Stimulated activated CD8-positive, alpha-beta memory T cell treated with anti-CD3 and anti-CD28 coated beads, Interleukin-7, amount 100 ng/mL, for 48 hours (primary cell): ENCODE measurements at regions not wholly inside any gene's neighbourhood (a gene's known extent, or its start where the extent isn't known, plus 50 kb on each side); places are given as distances from the start of the nearest gene placed in this dataset.
A peak's percentile ranks its signal among the peaks of the same experiment; 100 is the strongest.
"Not testable (repeated sequence)": the region's sequence is repeated elsewhere in the genome, so short reads cannot be mapped to it uniquely, and the experiment has no call there.

Source experiments
- DNase-seq, 2 donors: peaks; one replicate each; pipeline ENCODE4 v3.0.0-alpha.2; 2020; ENCODE audit warnings: low read depth in 1 of 2; ENCODE audit errors: extremely low read depth in 1 of 2

DNA sequence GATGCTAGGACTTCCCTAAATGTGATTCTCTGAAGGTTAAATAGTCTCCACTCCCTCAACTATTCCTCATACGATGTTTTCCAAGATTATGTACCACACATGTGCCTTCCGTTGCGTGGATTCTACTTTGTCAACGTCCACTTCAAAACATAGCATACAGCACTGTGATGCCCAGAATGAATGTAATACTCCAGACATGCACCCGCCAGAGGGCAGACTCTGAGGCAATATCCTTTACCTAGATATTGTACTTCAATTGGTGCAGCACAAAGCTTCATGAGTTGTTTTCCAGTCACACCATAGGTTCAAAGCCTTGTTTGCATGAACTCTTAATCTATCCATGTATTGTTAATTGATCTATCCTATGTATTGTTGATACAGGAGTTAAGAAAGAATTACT is 201.0 kb upstream of the NABP1 start:
- no peak for DNase-seq

DNA sequence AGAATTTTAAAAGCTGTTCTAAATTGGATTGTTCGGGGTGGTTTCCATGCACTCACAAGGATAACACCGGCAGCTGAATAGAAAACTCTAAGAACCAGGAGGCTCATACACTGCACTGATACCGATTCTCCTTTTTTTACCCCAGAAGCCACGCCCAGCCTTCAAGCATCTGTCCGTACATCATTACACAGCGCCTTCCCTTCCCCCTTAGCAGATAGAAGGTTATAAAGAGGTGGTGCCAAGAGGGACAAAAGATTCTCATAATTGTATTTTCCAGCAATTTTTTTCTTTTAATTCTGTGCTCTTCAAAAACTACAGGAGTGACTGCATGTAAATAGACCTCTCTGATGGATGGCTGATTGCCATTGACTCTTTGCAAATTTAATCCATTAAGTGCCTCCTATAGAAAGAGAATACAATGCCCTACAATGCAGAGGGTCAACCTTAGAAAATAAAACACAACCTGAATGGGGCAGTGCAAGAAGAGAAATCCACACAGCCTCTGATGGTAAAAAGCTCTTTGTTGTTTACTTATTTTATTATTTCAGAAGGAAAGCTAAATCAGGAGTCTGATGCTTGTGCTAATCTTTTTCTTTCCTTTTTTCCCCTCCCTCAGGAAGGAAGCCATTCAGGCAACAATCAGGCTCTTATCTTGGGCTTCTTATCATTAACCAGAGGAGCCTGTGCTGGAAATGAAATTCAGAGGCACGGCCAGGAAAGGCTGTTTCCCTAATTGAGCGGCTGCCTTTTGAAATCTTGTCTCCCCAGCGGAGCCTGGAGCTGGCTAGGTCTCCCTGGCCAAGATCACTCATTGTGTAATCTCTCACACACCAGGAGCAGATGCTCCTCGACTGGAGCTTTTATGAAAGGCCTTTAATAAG is 198.9 kb upstream of the NABP1 start:
- no peak for DNase-seq

DNA sequence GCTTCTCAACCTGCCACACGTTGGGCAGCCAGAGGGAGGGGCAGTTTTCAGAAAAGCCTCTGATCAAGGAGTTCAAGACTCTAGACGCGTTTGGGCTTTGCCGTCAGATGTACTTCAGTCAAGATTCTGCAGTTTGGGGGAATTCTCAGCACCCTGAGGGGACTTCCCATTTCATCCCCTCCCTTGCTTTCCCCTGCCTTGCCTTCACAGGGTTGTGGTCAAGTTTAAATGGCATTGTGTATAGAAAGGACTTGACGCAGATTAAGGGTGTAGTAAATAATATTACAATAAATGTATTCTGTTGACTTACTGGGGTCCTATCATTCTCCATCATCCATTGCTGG is 198.3 kb upstream of the NABP1 start:
- DNase-seq = no peak

DNA sequence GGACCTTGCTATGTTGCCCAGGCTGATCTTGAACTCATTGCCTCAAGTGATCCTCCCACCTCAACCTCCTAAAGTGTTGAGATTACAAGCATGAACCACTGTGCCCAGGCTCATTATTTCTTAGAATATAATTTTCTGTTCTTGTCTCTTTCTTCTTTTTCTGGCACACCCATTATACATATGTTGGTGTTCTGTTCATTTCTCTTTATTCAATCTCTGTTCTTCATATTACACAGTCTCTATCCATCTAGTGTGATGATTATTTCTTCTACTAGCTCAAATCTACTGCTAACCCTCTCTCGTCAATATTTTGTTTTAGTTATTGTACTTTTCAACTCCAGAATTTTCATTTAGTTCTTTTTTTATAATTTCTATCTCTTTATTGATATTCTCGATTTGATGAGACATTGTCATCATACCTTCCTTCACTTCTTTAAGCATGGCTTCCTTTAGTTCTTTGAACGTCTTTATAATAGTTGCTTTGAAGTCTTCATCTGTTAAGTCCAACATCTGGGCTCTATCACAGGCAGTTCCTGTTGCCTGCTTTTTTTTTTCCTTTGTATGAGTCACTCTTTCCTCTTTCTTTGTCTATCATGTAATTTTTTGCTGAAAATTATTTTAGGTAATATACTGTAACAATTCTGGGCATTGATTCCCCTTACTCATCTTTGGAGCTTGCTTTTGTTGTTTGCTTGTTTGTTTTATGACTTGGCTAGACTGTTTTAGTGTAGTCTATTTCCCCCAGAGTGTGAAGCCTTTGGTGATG is 196.4 kb upstream of the NABP1 start:
- DNase-seq = no peak

DNA sequence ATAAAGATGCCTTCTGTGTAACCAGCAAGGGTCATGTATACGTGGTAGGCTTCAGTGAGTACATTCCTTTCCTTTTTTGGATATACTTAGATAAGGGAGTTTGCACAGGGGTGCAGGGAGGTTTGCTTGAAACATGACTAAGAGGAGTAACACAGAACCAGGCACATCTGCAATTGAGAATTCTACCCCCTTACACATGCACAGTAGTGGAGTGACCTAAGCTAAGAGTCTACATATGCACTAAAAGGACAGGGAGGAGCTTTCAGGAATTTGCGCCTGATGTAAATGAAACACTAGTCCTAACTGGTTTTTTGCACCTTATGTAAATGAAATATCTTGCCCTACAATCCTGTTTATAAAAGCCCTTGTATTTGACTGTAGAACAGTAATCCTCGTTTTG is 194.8 kb upstream of the NABP1 start:
- no peak for DNase-seq

DNA sequence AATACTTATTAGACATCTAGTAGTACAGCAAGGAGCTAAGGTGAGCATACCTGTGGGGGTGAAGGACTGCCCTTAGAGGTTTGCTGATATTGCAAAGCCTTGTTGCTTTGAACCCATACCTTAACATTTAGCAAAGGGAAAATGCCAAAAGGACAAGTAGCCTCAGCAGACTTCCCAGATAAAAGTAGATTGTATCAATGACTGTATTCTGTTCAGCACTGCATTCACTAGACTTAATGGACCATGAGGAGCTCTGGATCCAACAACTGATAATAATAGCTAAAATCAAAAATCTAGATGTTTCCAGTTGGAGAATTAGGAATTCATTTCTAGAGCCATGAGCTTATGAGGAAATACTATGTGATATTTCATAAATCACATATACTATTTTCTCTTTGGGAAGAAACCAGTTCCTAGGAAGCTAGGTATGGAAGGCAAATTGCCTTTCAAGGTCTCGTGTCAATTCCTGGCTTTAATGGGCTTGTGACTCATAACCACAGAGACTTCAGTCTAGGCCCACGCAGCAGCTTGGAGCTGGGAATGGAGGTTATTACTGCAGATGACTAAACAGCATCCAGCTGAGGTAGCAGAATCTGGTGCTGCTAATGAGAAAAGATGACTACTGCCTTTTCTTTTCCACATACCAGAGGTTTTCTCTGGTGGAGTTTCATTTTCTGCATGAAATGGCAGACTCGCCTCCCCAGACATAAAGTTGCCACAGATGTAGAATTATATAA is 191.2 kb upstream of the NABP1 start:
- peak in 1 of 2 donors; percentile 5 for DNase-seq

DNA sequence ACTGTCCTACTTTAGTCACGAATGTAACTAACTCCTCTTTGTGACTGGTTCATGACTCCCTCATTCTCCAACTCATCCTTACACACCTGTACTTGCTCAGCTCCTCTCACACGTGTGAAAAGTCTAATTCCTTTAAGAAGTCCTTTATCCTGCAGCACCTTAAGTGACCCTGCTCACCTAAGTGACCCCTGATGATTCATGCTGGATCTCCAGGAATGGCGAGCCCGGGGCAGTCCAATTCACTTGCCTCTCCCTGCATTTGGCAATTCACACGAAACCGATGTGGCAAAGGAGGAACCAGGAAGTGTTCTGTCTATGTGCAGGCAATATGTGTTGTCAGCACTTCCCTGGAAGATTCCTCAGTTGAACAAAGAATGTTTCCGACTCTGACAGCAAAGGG is 189.8 kb upstream of the NABP1 start:
- no peak for DNase-seq

DNA sequence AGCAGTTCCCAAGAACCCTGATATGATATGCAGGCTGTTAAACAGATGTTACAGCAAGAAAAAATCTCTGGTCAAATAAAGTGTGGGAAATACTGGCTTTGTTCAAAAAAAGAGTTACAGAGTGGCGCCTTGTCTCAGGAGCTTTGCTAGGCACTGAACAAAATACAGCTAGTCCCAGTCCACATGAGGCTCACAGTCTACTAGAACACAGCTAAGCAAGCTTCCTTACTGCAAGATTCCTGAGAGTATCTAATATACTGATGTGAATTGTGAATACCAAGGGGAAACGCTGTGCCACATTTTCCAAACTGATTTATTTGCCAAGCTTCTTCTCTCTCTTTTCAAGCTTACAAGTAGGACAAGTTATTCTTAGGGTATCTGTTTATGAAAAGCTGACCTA is 188.8 kb upstream of the NABP1 start:
- no peak for DNase-seq

DNA sequence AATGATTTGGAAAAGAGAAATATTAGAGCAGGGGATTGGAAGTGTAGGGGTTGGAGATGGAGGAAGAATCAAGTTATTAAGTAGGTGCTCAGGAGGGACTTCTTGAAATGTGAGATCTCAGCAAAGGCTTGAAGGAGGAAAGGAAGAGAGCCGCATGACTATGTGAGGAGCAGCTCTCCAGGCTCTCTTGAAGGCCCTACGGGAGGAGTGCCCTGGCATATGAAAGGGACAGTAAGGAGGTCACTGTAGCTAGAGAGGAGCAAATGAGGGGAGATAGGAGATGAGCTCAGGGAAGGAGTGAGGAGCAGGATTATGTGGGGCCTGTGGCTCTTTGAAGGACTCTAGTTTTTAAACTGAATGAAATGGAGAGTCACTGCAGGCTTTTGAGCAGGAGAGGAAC is 181.1 kb upstream of the NABP1 start:
- DNase-seq = no peak

DNA sequence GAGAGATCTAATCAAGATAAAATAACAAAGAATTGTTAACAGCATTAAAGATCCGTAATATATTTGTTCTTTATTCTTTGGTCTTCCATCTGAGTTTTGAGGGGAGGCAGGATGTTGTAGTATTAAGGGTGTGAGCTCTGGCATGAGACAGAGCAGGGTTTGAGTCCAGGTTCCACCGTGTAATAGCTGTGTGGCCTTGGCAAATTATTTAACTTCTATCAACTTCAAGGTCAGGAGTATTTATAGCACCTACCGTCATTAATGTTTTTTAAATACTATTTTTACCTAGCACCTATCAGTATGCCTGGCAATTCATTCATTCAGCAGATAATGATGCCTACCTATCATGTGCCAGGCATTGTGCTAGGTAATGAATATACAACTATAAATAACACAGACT is 180.1 kb upstream of the NABP1 start:
- no peak for DNase-seq

DNA sequence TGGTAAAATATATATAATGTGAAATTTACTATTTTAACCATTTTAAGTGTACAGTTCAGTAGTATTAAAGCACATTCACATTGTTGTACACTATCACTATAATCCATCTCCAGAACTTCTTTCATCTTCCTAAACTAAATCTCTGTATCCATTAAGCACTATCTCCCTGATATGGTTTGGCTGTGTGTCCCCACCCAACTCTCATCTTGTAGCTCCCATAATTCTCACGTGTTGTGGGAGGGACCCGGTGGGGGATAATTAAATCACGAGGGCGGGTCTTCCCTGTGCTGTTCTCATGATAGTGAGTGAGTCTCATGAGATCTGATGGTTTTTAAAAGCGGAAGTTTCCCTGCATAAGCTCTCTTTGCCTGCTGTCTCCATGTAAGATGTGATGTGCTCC is 178.9 kb upstream of the NABP1 start:
- no peak for DNase-seq

DNA sequence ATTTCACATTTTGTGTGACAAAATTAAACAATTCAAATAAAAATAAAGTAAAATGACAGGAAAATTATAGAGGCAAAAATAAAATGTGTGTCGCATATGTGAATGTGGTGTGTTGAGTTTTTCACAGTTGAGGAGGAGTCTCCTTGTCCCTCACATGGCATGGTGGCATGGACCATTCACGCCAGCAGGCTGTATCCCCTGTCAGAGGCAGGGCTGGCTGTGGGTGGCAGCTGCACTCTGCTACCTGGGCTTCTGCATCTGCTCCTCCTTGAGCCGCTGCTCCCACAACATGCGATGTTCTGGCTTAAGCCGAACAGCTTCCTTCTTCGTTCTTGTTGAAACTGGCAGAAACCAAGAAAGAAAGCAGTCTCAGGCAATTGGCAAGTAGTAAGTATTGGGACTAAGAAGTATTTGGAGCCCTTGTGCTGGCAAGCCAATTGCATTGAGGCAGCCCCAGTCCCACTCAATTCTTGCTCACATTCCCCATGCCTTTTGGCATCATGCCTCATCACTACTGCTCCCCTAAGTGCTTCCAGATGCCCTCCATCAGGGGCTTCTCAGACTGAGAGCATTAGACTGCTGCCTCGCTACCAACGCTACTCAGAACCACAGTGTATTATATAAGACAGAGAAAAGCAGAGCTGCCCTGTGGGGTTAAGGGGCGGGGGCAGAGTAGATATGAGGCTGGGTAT is 177.9 kb upstream of the NABP1 start:
- no peak for DNase-seq

DNA sequence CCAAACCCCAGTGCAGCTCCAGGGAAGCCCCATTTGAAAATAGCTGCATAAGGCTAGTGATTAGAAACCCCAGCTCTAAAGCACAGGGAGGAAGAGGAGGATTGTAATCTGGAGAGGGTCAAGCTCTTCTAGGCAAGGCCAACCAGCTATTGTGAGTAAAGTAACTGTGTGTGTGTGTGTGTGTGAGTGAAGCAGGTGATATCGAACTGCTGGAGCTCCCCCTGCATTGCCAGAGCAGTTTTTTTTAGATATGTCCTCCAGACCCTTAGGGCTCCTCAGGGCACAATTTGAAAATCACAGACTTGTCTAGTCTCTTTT is 177.4 kb upstream of the NABP1 start:
- DNase-seq = no peak

DNA sequence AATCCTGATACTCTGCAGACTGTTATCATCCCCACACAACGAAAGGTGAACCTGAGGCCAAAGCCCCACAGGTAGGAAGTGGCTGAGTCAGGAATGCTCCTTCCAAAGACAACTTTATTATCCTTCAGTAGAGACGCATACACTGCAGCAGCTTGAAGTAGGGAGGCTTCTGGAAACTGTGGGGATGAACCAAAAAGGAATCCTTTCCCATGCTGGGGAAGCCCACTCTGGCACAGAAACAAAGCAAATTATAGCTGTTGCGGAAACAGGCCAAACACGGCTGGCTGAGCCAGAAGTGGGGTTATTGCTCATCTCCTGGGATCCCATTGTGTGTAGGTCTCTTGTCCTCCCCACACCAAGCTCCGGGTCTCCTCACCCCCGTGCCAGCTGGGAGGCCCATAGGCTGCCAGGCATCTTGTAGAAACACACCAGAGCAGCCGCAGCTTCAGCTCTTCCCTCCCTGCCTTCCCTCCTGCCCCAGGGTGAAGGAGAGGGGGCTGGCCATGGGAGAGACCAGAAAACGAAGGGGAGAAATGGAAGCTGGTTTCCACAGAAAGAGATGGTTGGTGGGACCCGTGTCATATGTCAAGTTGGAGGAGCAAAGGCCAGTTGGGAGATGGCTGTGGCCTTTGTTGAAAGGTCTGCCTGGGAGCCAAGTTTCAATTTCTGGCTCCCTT is 176.9 kb upstream of the NABP1 start:
- DNase-seq = no peak

DNA sequence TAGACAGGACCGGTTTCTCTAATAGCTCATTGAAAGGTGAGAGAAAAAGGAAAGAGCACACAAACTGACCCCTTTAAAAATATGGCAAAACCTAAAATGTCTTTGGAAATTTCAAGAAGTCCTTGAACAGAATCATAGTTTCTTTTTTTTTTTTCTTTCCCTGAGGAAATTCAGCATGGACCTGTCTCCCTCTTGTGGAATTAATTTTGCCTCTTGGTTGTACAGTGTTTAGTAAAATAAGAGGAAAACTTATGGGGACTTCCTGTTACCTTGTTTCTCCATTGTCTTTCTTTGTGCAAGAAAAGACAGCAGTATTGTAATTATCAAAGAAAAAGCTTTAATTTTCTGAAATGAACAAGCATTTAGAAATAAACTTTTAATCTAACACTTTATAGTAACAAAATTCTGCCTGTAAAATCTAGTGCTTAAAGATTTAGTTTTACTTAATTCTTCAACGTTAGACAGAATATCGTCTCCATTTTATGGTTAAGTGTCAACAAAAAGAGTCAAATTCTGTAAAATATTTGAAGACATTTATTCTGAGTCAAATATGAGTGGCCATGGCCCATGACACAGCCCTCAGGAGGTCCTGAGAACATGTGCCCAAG is 176.3 kb upstream of the NABP1 start:
- no peak for DNase-seq

DNA sequence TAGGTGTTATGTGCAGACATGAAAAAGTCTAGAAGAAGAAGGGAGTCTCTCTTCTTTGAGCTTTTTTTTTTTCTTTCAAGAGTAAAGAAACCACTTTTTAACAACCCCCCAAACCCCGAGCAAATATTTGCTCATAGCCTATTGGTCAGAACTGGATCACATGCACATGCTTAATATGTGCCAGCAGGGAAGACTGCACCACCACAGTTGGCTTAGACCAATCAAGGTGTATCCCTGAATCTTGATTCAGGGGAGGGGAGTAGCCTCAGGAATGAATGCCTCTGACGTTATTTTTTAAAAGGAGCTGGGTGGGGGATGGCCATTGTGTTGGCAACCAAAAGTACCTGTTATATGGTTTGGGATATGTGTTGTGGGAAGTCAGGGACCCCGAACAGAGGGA is 171.4 kb upstream of the NABP1 start:
- no peak for DNase-seq

DNA sequence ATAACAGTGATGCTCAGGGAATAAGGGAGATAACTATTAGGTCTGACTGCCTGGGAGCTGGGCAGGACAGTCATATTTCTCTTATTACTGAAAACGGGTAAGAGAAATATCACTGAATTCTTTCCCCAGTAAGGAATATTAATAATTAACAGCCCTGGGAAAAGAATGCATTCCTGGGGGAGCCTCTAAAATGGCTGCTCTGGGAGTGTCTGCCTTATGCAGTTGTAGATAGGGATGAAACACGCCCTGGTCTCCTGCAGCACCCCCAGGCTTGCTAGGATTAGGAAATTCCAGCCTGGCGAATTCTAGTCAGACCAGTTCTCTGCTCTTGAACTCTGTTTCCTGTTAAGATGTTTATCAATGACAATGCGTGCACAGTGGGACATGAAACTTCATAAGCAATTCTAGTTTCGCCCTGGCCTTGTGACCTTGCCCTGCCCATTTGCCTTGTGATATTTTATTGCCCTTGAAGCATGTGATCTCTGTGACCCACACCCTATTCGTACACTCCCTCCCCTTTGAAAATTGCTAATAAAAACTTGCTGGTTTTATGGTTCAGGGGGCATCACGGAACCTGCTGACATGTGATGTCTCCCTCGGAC is 170.6 kb upstream of the NABP1 start:
- DNase-seq = not testable (repeated sequence)

DNA sequence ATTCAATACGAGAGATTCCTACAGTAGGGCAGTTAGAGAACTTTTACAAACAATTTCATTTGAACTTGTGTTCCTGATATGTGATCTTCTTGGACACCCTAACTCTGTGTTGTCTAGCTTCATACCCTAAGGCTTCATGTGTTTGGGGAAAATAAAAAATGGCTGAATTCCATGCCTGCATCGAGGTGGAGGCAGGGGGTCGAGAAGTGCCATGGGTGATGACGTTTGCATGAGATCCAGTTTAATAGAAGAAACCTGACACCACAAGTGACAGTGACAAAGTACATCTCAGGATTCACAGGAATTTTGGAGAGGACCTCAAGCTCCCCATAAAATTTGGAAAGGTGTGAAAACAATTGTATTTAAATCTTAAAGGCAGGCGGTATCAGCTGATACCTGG is 169.2 kb upstream of the NABP1 start:
- DNase-seq = no peak

DNA sequence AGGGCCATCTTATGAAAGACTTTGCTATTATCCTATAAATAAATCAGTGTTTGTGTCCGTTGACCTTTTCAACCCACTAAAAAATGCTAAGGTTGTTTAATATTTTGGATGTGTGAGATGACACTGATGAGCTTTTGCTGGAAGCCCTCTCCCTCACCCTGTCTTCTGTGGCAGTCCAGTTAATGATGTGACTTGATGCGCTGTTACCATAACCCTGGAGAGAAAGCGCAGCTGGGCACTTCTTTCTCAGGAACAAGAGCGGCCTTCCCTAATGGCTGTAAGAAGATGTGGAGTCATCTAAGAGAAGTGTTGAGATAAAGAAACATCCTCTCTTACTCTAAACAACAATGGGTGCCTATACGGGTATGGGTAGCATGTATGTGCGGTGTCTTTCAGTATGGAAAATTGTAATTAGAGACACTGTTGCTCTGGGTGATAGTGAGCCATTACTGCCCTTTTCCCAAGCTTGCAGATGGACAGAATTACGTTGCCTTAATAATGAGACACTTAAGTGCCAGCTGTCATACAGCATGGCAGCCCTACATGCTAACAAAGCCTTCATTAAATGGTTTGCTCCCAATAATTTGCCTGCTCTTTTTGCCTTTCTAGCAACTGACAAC is 165.6 kb upstream of the NABP1 start:
- DNase-seq = no peak

DNA sequence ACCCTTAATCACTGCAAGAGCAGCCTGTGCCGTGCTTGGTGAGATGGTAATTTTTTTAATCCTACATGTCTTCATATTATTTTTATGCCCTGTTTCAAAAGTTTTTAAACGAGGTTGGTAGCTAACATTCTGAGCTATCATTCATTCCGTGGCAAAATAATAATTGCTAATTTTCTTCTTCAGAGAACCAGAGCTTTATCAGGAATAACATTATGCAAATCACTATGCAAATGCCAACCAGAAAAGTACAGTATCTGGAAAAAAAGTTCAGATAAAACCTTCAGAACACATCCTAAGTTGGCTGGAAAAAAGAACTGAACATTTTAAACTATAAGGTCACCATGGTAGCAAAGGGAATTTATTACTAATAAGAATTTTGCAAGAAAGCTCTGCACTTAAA is 165.1 kb upstream of the NABP1 start:
- no peak for DNase-seq
